ENCODE measurements at regions not wholly inside any gene's neighbourhood (a gene's known extent, or its start where the extent isn't known, plus 50 kb on each side); places are given as distances from the start of the nearest gene placed in this dataset.

GRCh38 chr10:33035411-33035810, 77.4 kb upstream of the ITGB1 start:
- no peaks in the 10 kb centered on the region for H3K4me1 ChIP-seq (ENCODE audit: insufficient read depth, low read length, poor library complexity, severe bottlenecking)
- no peak for DNase-seq (ENCODE audit: low spot score)
- no peak overlapping the region for H3K27ac ChIP-seq (ENCODE audit: low read depth, low read length, poor library complexity, severe bottlenecking)
- ChIA-PET CTCF (no interaction called here), POLR2A (ENCODE audit: low non-redundant PET) (no interaction called here)
- TF ChIP-seq EZH2 (IDR thresholded peaks at IDR 0.05; ENCODE audit: borderline replicate concordance, low read depth, low read length, poor library complexity, severe bottlenecking) (no peak), CTCF (conservative IDR thresholded peaks at IDR 0.05; ENCODE audit: low read depth, low read length) (no peak)
- H3K36me3 ChIP-seq (ENCODE audit: insufficient read depth, low read length, poor library complexity, severe bottlenecking) = no peaks in the 10 kb centered on the region
- no peak overlapping the region for H3K4me3 ChIP-seq (ENCODE audit: low read depth, low read length, poor library complexity, severe bottlenecking)
- no peaks in the 10 kb centered on the region for H3K9me3 ChIP-seq (ENCODE audit: low read depth, low read length, poor library complexity, severe bottlenecking)
- intact Hi-C loops (cut with micrococcal nuclease; ENCODE audit: unreplicated experiment) = no loop called here
- no peaks in the 10 kb centered on the region for H3K27me3 ChIP-seq (replicated peaks; ENCODE audit: insufficient read depth, low read depth, low read length, poor library complexity)
- BruUV-seq (replicated peaks) = no TSS peak

GRCh38 chr10:33034931-33035330, 76.9 kb upstream of the ITGB1 start:
- Histone ChIP-seq H3K36me3 (ENCODE audit: insufficient read depth, low read length, poor library complexity, severe bottlenecking) (no peaks in the 10 kb centered on the region), H3K27ac (ENCODE audit: low read depth, low read length, poor library complexity, severe bottlenecking) (no peak overlapping the region), H3K9me3 (ENCODE audit: low read depth, low read length, poor library complexity, severe bottlenecking) (no peaks in the 10 kb centered on the region), H3K4me1 (ENCODE audit: insufficient read depth, low read length, poor library complexity, severe bottlenecking) (no peaks in the 10 kb centered on the region), H3K27me3 (replicated peaks; ENCODE audit: insufficient read depth, low read depth, low read length, poor library complexity) (no peaks in the 10 kb centered on the region), H3K4me3 (ENCODE audit: low read depth, low read length, poor library complexity, severe bottlenecking) (no peak overlapping the region)
- DNase-seq (ENCODE audit: low spot score) = no peak
- BruUV-seq (replicated peaks) = no TSS peak
- POLR2A ChIA-PET (ENCODE audit: low non-redundant PET) = no interaction called here
- TF ChIP-seq CTCF (conservative IDR thresholded peaks at IDR 0.05; ENCODE audit: low read depth, low read length) (no peak), EZH2 (IDR thresholded peaks at IDR 0.05; ENCODE audit: borderline replicate concordance, low read depth, low read length, poor library complexity, severe bottlenecking) (no peak)
- CTCF ChIA-PET = no interaction called here
- intact Hi-C loops (cut with micrococcal nuclease; ENCODE audit: unreplicated experiment) = no loop called here

GRCh38 chr10:33032654-33033151, 74.7 kb upstream of the ITGB1 start:
- H3K27me3 ChIP-seq (replicated peaks; ENCODE audit: insufficient read depth, low read depth, low read length, poor library complexity) = no peaks in the 10 kb centered on the region
- no TSS peak for BruUV-seq (replicated peaks)
- no peak overlapping the region for H3K4me3 ChIP-seq (ENCODE audit: low read depth, low read length, poor library complexity, severe bottlenecking)
- CTCF ChIA-PET = no interaction called here
- no peaks in the 10 kb centered on the region for H3K9me3 ChIP-seq (ENCODE audit: low read depth, low read length, poor library complexity, severe bottlenecking)
- no peak for DNase-seq (ENCODE audit: low spot score)
- H3K36me3 ChIP-seq (ENCODE audit: insufficient read depth, low read length, poor library complexity, severe bottlenecking) = no peaks in the 10 kb centered on the region
- H3K4me1 ChIP-seq (ENCODE audit: insufficient read depth, low read length, poor library complexity, severe bottlenecking) = no peaks in the 10 kb centered on the region
- TF ChIP-seq CTCF (conservative IDR thresholded peaks at IDR 0.05; ENCODE audit: low read depth, low read length) (no peak), EZH2 (IDR thresholded peaks at IDR 0.05; ENCODE audit: borderline replicate concordance, low read depth, low read length, poor library complexity, severe bottlenecking) (no peak)
- POLR2A ChIA-PET (ENCODE audit: low non-redundant PET) = no interaction called here
- no peak overlapping the region for H3K27ac ChIP-seq (ENCODE audit: low read depth, low read length, poor library complexity, severe bottlenecking)
- intact Hi-C loops (cut with micrococcal nuclease; ENCODE audit: unreplicated experiment) = no loop called here
